NCI-H1694 (cell line): ENCODE measurements at regions not wholly inside any gene's neighbourhood (a gene's known extent, or its start where the extent isn't known, plus 50 kb on each side); places are given as distances from the start of the nearest gene placed in this dataset.

Experiments used
- DNase-seq: peaks from one replicate; lab custom pipeline; 2025; lab: John Stamatoyannopoulos, UW

DNA sequence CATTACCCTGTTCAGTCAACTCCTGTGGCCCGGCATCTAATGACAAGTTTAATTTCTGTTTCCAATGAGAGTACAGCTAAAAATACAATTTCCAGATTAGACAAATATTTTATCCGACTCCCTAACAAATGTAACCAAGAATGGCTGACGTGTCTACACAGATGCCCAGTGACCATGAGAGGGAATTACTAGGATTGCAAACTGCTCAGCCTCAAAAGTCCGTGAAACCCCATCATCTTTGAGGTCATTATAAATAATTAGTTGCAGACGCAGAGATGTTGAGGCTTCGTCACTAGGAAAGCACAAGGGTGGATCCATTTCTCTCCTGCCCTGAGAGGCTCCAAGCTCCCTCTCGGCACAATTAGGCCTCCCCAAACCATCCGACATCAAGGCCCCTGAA, 104.1 kb upstream of the ZNF507 start:
- no peak for DNase-seq

DNA sequence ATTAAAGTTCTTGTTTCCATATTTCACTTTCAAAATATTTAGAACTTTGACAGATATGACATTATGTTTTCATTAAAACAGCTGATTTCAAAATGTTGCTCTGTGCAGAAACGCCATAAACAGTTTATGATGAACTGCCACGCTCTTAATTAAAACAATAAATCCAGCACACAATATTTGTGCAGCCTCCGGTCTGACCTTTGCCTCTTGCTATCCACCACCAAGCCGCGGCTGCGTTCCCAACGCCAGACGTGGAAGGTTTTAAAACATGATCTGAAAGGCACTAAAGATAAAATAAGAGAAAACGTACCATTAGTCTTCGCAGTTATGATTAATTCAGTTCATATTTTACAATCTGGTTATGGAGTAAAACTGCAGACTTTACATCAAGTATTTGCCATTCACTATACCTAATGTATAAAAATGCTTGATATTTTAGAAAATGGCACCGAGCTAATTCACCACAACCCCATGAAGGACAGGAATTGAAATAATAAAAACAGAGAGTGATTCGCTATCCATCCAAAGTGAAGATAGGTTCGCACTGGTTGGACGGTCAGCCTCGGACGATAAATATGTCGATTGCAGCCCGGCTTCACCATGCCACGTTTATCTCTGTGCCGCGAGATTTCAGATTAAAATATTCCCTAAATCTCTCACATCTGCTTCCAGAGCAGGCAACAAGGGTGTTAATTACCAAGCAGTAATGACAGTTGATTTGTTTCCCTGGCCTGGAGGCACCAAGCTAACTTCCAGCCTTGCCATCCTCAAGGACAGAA, 103.3 kb upstream of the ZNF507 start:
- no peak for DNase-seq

DNA sequence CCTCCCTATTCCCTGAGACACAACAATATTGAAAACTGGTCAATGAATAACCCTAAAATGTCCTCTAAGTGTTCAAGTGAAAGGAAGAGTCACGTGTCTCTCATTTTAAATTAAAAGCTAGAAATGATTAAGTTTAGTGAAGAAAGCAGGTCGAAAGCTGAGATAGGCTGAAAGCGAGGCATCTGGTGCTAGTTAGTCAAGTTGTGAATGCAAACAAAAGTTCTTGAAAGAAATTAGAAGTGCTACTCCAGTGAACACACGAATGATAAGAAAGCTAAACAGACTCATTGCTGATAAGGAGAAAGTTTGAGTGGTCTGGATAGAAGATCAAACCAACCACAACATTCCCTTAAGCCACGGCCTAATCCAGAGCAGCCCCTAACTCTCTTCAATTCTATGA, 99.4 kb upstream of the ZNF507 start:
- DNase-seq: no peak

DNA sequence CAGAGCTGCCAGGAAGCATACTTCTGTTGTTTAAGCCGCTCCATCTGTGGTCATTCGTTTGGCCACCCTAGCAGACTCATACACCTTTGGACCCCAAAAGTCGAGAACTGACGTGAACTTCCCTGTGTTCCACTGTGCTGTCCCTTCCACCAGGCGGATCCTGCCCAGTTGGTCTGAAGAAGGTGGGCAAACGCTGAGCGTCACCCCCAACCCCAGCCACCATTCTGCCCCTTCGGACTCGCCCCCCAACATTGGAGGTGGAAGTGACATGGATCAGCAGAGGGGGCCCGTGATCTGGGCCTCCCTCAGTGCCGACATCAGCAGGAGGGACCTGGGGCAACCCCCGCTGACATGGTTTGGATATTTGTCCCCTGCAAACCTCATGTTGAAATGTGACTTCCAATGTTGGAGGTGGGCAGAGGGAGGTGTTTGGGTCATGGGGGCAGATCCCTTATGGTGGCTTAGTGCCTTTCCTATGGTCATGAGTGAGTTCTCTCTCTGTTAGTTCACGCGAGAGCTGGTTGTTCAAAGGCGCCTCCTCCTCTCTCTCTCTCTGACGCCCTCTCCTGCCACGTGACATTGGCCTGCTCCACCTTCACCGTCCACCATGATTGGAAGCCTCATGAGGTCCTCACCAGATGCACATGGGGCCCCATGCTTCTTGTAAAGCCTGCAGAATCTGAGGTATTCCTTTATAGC, 93.6 kb upstream of the ZNF507 start:
- DNase-seq: no peak

GRCh38 chr19:32252333-32252669, 93.1 kb upstream of the ZNF507 start:
- DNase-seq: no peak

DNA sequence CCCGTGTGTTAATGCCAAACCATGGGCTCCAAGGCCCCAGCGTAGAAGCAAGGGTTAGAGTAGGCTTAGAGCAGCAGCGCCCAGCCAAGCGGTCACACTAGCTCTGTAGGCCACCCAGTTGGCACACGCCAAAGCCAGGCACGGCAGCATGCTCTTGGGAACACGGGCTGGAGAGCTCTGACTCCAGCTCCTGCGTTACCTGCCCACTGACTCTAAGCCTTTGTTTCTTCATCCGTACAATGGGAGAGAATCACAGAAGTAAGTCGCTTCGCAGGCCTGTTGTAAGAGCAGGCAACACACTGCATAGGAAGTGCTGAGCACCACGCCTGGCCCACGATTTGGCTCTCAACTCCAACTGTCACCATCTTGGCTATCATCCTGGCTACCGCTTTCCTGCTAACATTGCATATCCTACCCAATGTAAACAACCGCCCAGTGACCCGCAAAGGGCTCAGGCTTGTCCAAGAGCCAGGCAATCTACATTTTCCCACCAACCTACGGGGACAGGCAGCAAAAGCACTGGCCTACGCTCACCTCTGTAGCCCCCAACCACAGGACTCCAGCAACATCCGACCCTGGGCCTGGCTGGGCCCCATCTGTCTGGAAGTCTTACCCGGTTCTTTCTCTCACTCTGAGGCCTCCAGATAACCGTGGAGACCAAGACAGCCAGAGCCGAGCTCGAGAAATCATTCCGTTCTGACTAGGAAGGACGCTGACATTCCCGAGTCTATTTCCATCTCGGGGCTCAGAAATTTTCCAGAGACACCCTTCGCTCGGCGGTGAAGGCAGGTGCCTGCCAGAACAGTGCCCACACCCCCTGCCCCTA, 91.5 kb upstream of the ZNF507 start:
- no peak for DNase-seq

DNA sequence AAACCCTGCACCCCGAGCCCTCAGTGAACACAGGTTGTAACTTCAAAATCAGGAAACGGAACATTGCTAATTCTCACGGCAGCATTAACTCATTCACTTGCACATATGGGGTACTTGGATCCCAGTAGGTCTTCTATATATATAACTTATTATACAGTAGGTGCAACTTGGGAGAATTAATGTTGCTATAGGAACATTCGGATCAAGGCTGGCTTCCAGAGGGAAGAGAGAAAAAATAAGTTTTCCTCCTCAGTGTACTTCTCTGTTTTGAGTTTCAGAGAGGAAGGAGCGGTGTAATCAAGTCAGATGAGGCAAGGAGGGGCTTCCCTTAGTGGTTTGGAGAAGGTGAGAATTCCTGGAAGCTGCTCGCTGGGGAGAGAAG, 90.9 kb upstream of the ZNF507 start:
- DNase-seq: no peak

GRCh38 chr19:32255536-32256295, 89.7 kb upstream of the ZNF507 start:
- no peak for DNase-seq

- DNase-seq: no peak
Measured at GRCh38 chr19:32256341-32256975, 89.0 kb upstream of the ZNF507 start.

- no peak for DNase-seq
Measured at GRCh38 chr19:32257326-32258073, 87.9 kb upstream of the ZNF507 start.

DNA sequence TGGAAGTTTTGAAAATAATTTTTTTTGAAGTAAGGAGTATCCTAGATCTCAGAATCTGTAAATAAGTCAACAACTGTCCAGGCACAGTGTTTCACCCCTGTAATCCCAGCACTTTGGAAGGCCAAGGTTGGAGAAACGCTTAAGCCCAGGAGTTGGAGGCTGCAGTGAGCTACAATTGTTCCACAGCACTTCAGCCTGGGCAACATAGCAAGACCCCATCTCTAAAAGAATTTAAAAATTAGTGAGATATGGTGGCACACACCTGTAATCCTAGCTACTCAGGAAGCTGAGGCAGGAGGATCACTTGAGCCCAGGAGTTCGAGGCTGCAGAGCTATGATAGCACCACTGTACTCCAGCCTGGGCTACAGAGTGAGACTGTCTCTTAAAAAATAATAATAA, 87.2 kb upstream of the ZNF507 start:
- no peak for DNase-seq

GRCh38 chr19:32264568-32264967, 80.8 kb upstream of the ZNF507 start:
- DNase-seq: no peak

- DNase-seq: no peak
Measured at GRCh38 chr19:32265995-32266394, 79.4 kb upstream of the ZNF507 start.

DNA sequence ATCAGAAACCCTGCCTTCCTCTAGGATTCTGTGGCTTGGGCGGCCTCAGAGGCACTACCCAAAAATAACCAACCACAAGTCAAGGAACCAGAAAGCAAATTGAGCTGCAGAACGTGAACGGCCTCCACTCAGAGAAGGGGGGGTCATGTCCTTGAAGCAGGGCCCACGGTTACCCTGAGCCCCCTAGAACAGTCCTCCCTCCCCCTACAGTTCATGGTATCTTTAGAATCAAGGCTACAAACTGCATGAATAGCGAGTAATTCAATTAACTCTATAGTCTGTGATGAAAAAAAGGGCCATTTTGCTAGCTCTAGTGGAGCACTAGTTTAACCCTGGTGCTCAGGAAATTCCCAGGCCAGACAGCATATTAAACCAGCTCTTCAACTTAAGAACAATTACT, 79.0 kb upstream of the ZNF507 start:
- DNase-seq: no peak

- no peak for DNase-seq
Measured at GRCh38 chr19:32268381-32268780, 77.0 kb upstream of the ZNF507 start.

DNA sequence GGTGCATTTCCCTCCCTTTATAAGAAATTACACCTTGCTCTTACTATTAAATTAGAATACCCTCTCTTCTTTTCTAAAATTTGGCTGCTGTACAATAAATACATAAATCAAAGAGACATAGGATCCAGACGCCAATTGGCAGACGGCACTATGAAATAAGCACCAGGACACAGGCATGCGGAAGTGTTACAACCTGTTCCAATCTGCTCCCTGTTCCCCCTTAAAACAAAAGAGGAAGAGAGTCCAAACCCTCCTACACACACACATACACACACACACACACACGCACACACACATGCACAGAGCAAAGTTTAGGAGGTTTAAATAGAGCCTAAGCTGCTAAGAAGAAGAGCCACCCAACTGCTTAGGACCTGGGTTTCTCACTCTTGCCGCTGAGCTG, 75.6 kb upstream of the ZNF507 start:
- DNase-seq: no peak

DNA sequence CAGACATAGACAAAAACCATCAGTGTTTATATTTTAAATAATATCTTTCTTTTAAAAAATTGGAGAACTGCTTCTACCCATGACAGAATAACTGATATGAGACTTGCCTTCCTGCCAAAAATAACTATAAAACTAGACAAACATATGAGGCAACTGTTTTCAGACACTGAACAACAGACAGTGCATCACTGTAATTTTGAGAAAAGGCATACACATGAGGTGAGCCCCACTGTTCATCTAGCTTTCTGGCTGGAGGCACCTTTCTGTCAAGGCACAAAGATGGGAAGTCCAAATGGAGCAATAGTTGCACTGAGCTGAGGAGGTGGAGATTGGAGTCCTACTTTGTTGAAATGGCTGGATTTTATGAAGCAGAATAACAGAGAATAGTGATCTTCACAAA, 71.9 kb upstream of the ZNF507 start:
- DNase-seq: no peak

- no peak for DNase-seq
Measured at GRCh38 chr19:32287086-32287485, 58.3 kb upstream of the ZNF507 start.

- DNase-seq: peak; percentile 10
Measured at GRCh38 chr19:32287811-32288227, 57.6 kb upstream of the ZNF507 start.

GRCh38 chr19:32289566-32290210, 55.7 kb upstream of the ZNF507 start:
- DNase-seq: no peak

DNA sequence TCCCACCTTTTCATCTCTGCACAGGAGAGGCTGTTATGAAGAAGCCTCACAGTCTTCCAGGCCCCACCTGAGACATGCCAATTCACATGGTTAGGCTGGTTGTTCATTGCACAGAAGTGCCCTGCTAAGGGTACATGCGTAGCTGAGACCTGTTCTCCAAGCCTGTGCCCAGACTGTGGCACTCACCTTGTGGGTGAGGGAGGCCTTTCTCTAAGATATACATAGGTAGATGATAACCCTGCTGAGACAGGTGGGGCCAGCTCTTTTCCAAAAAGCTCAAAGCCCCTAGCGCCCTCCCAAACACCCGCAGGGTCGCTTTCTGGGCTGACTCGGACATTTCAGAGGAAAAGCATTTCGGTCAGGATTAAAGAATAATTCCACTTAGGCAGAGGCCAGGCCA, 53.5 kb upstream of the ZNF507 start:
- no peak for DNase-seq
